ENCODE measurements at regions not wholly inside any gene's neighbourhood (a gene's known extent, or its start where the extent isn't known, plus 50 kb on each side); places are given as distances from the start of the nearest gene placed in this dataset.

GRCh38 chr20:39633689-39634088, 671.5 kb downstream of the DHX35 start:
- TF ChIP-seq, protein P1, sequence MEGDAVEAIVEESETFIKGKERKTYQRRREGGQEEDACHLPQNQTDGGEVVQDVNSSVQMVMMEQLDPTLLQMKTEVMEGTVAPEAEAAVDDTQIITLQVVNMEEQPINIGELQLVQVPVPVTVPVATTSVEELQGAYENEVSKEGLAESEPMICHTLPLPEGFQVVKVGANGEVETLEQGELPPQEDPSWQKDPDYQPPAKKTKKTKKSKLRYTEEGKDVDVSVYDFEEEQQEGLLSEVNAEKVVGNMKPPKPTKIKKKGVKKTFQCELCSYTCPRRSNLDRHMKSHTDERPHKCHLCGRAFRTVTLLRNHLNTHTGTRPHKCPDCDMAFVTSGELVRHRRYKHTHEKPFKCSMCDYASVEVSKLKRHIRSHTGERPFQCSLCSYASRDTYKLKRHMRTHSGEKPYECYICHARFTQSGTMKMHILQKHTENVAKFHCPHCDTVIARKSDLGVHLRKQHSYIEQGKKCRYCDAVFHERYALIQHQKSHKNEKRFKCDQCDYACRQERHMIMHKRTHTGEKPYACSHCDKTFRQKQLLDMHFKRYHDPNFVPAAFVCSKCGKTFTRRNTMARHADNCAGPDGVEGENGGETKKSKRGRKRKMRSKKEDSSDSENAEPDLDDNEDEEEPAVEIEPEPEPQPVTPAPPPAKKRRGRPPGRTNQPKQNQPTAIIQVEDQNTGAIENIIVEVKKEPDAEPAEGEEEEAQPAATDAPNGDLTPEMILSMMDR (IDR thresholded peaks at IDR 0.05) = no peak
- no peak for TF ChIP-seq POLR2A (IDR thresholded peaks at IDR 0.05)
